DMS114 treated with DMSO at 0.1 percent for 48 hours (cell line): ENCODE measurements at regions not wholly inside any gene's neighbourhood (a gene's known extent, or its start where the extent isn't known, plus 50 kb on each side); places are given as distances from the start of the nearest gene placed in this dataset.
"Not testable (repeated sequence)": the region's sequence is repeated elsewhere in the genome, so short reads cannot be mapped to it uniquely, and the experiment has no call there.

Experiments used
- DNase-seq: peaks from one replicate; lab custom pipeline; 2025; ENCODE audit not compliant: unreplicated experiment; lab: John Stamatoyannopoulos, UW

DNA sequence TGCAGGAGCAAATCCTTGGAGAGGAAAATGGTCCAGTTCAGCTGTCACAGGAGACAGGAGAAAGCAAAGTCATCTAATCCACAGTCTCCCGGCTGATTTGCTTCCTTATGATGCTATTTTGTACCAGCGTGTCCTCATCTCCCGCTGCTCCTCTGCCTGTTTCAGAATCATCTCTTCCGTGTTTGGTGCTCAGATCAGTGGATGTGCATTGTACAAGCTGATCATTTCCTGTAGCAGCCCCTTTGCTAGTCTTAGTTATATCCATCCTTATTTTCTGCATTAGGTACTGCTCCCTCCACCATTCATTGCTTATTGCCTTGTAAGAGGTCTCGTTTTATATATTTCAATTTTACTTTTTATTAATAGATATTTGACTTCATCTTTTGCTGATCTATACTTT is 219.9 kb upstream of the PRSS58 start:
- DNase-seq, result not testable (repeated sequence)

DNA sequence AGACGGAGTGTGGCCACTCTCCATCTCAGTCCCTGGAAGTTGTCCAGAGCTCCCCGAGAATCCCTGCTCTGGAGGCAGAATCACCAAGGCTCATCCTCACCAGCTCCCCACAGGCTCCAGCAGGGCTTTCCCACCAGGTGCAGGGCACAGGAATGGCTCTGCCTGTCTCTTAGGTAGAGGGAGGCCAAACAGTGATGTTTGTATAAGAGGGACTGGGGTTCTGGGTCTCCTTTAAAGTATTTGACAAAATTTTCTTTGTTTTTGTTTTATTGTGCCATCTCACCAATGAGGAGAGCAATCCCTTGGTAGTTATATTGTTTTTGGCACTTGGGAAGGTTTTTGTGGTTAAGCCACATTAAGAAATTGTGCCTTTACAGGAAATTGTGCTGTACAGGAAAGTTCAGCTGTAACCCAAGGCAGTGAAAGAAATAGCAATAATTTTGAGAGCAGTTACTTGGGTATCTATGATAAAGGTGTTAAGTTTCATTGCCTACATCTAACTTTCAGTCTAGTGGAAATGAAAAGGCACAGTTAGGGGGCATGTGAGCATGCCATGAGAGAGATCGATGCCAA is 219.3 kb upstream of the PRSS58 start:
- no peak for DNase-seq

DNA sequence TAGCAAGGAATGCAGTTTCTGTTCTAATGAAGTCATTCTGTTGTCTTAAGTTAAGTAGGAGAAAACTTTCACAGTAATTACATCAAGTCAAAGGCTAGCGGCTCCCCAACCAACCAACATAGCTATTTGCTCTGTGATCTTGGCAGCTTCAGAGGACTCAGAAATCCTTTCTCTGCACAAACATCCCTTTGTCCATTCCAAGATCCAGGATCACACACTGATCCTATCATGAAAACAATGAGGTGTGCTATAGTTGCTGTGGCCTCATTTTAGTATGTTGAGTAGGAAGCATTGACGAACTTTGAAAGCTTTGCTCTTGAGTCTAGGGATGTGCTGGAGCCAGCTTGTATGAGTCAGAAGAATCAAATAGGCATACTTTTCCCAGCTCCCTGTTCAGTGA is 218.2 kb upstream of the PRSS58 start:
- no peak for DNase-seq

DNA sequence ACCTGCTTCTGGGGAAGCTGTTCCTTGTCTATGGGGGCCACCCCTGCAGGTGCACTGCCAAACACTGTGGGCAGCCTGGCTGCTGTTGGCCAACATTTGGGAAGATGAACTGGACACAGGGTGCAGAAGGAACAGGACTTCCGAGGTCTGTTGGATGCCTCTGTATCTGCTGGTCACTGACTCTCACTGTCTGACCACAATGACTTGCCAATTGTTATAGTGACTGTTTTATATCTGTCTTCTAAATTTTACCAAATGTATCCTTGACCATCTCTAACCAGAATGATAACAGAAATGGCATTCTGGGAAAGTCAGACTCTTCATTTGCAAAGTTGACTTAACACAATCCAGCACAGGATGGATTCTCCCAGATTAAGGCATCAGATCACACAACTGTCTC is 214.0 kb upstream of the PRSS58 start:
- DNase-seq, result no peak

DNA sequence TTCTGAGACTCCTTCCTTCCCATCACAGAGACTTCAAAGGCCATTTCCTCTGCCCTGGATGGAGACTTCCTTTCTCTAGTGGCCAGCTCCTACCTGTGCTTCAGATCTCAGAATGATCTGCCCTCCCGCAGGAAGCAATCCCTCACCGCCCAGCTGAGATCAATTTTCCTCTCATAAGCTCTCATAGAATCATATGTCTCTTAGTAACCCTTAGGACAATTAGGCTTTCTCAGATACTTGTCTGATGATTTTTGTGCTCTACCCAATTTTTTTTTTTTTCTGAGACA is 212.6 kb upstream of the PRSS58 start:
- DNase-seq, result no peak

DNA sequence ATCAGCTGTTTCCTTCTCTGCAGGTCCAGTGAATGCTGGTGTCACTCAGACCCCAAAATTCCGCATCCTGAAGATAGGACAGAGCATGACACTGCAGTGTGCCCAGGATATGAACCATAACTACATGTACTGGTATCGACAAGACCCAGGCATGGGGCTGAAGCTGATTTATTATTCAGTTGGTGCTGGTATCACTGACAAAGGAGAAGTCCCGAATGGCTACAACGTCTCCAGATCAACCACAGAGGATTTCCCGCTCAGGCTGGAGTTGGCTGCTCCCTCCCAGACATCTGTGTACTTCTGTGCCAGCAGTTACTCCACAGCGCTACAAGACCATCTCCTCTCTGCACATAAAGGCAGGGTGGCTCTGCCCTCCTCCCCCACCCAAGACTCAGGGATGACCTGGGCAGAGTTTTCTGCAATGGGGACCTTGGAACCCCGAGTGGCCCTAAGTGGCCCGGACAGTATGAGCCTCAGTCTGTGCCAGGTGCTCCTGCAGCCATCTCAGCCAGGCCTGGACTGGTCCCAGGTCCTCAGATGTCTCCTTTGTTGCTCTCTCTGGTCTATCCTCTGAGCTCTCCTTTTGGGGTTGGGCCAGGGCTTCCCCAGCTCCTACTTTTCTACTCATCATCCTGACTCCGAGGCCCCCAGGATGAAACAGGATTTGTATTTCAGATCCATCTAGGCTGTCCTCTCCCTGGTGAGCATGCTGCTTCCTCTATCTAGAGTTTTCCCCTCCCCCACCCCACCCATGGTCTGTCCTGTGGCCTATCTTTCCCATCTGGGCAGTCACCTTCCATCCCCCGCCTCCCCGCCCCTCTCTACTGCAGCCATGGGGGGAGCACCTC is 212.1 kb upstream of the PRSS58 start:
- DNase-seq, result no peak

DNA sequence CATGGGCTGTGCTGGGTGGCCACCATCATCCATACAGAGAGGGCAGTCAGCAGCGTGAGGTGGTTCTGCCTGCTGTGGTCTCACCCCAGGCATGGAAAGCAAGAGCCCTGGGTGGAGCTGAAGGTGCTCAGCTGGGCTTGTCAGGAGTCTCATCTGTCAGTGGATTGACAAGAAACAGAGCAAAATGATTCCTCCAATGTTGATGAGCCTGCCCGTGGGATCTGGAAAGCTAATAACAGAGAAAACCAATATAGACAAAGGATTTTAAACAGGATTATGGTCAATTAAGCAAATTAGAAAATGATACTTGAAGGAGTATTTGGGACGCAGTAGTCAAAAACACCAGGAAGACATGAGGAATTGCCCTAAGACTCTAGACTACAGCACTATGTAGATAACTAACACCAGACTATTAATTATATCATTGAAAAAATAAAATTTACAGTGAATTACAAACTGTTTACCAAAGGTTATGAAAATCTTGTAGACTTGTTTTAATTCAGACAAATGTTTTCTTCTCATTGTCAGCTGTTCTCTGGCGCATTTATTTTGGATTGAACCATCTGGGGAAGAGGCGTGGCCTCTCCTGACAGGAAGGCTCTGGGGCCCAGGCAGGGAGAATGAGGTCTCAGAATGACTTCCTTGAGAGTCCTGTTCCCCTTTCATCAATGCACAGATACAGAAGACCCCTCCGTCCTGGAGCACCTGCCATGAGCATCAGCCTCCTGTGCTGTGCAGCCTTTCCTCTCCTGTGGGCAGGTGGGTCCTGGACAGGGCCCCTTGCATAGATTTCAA is 211.2 kb upstream of the PRSS58 start:
- DNase-seq, result no peak

DNA sequence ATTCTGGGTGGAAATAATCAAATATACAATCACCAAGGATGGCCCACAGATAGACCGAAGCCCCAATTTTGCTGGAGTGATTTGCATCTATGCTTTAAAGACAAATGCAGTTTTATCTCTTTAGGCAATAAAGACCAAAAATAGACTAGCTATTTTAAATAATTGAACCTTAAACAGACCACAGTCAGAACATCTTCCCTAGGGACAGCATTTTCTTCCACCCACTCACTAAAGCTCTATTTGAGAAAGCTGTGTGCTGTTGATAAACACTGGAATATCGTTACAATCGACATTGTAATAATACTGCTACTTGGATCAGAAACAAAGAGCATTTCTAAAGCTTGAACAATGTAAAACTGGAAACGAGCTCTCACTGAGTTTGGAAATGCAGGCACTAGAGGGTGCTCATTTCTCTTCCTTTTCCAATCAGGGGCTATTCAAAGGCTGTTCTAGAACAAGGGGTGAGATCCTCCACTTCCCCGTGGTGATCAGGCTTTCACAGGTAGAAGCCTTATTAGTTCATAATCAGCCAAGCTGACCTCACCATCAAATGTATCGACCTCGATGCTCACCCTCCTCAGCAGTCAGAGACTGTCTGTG is 209.3 kb upstream of the PRSS58 start:
- DNase-seq, result not testable (repeated sequence)

DNA sequence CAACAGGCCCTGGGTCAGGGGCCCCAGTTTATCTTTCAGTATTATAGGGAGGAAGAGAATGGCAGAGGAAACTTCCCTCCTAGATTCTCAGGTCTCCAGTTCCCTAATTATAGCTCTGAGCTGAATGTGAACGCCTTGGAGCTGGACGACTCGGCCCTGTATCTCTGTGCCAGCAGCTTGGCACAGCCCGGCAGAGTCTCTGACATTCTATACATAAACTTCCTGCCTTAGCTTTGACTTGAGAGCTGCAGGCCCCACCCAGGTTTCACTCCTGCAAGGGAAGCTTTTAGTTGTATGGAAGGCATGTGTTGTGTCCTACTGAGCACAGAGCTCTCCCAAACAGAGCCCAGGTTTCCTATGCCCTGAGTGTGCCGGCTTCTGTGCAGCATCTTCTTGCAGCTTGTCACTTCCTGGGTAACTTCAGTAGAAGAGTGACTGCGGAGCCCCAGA is 205.6 kb upstream of the PRSS58 start:
- DNase-seq, result no peak

DNA sequence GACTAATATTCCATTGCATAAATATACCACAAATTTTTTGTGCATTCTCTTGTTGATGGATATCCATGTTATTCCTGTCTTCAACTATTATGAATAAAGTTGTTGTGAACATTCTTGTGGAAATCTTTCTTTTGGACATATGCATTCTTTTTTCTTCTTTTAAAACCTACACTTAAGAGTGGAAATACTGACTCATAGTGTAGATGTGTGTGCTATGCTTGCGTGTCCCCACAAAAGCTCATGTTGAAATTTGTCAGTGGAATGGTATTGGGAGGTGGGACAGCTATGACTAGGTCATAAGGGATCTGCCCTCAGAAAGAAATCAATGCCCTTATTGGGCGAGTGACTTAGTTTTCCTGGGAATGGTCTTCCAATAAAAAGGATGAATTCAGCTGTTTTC is 203.6 kb upstream of the PRSS58 start:
- DNase-seq, result no peak

DNA sequence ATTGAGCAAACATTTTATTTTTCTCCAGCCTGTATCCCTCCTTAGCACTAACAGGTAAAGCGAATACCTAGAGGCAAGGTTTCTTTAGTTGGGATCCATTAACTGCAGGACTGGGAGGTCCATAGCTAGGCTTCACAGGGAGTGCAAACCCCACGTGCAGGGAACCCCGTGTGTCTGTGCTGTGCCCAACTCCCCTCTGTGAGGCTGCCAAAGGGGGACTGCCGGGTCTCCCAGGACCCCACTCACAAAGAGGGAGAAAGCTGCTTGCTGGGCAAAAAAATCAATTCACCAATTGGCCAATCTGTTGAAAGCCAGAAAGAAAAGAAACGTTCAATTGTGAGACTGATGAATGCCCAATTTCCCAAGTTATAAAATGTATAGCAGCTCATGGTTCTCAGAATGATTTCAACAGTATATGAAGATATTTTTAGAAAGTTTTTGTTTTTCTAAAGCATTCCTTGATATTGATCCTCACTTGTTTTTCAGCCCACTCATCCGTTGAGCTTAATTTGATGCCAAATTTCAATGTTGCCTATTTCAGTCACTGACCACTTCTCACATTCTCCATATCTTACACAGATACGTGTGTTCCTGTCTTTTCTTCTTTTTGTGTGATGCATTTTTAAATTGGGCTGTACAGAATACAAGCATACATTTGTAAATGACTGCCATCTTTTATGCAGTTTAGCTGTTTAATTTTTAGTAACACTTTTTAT is 202.7 kb upstream of the PRSS58 start:
- no peak for DNase-seq

DNA sequence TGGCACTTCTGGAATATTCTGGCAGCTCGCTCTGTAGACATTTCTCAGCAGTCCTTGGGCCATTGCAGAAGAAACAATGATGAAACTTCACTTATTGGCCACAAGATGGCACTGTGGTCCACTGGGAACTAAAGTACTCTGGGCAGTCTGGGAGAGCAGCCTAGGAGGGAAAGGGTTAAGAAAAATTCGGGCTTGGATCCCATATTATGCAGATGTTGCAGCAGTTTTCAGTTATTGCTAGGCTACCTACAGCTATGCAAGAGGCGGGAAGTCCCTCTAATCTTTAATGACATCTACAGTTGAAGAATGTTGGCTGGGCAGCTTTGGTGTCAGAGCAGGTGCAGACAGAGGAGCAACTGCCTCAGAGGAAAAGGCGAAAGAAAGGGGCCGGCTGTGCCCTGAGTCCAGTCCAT is 201.7 kb upstream of the PRSS58 start:
- peak; percentile 26 for DNase-seq

DNA sequence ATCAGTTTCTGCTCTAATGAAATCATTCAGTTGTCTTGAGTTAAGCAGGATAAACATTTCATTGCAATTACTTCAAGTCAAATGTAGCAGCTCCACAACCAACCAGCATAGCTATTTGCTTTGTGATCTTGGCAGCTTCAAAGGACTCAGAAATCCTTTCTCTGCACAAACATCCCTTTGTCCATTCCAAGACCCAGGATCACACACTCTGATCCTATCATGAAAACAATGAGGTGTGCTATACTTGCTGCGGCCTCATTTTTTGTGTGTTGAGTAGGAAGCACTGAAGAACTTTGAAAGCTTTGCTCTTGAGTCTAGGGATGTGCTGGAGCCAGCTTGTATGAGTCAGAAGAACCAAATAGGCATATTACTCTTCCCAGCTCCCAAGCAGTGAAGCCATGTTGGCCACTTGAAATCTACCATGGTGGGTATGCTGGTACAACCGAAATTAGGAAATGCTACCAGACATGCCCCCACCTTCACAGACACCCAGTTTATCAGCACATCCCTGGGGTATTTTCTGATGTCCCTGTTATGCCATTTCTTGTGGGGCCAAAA is 199.4 kb upstream of the PRSS58 start:
- no peak for DNase-seq

DNA sequence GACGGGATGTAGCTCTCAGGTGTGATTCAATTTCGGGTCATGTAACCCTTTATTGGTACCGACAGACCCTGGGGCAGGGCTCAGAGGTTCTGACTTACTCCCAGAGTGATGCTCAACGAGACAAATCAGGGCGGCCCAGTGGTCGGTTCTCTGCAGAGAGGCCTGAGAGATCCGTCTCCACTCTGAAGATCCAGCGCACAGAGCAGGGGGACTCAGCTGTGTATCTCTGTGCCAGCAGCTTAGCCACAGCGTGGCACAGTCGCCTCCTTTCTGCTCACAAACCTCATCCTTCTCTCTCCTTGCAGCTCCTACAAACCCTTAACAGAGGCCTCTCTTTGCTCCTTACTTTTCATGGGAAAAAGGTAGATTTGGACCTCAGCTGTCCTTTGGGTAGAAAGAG is 197.5 kb upstream of the PRSS58 start:
- no peak for DNase-seq

DNA sequence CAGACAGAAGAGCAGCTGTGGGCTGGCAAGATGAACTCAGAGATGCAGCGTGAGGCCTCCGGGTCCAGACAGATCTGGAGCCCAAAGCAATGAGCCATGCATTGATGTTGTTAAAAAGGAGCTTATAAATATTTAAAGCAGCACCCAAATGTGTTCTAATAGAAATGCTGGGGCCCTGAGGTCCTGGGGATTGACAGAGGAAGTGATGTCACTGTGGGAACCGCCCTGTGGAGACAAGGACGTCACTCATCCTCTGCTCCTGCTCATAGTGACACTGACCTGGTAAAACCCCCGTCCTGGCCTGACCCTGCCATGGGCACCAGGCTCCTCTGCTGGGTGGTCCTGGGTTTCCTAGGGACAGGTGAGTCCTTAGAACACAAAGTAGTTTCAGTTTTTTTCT is 197.0 kb upstream of the PRSS58 start:
- DNase-seq, result no peak

DNA sequence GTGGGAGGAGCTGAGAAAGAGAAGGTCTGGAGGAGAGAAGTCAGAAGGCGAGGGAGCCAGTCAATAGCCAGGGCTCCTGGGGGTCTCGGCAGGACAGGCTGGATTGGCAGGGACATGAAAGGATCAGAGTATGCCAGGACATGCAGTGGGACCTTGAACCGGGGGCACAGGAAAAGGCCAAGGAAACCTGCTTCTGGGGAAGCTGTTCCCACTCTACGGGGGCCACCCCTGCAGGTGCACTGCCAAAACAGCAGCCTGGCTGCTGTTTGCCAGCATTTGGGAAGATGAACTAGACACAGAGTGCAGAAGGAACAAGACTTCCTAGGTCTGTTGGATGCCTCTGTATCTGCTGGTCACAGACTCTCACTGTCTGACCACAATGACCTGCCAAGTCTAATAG is 194.9 kb upstream of the PRSS58 start:
- DNase-seq, result no peak

DNA sequence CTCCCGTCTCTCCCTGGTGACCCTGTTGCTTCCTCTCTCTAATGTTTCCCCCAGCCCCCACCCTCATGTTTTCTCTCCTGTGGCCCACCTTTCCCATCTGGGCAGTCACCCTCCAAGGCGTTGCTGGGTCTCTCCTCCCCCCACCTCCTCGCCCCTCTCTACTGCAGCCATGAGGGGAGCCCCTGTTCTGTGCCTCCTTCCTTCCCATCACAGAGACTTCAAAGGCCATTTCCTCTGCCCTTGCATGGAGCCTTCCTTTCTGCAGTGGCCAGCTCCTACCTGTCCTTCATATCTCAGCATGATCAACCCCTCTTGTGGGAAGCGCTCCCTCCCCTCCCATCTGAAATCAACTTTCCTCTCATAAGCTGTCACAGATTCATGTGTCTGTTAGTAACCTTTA is 194.0 kb upstream of the PRSS58 start:
- no peak for DNase-seq

DNA sequence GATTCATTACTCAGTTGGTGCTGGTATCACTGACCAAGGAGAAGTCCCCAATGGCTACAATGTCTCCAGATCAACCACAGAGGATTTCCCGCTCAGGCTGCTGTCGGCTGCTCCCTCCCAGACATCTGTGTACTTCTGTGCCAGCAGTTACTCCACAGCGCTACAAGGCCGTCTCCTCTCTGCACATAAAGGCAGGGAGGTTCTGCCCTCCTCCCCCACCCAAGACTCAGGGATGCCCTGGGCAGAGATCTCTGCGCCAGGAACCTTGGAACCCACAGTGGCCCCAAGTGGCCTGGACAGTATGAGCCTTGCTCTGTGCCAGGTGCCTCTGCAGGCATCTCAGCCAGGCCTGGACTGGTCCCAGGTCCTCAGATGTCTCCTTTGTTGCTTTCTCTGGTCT is 193.4 kb upstream of the PRSS58 start:
- no peak for DNase-seq

DNA sequence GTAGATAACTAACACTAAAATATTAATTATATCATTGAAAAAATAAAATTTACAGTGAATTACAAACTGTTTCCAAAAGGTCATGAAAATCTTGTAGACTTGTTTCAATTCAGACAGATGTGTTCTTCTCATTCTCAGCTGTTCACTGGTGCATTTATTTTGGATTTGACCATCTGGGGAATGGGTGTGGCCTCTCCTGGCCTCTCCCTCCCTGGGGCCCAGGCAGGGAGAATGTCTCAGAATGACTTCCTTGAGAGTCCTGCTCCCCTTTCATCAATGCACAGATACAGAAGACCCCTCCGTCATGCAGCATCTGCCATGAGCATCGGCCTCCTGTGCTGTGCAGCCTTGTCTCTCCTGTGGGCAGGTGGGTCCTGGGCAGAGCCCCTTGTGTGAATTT is 192.8 kb upstream of the PRSS58 start:
- DNase-seq, result no peak

DNA sequence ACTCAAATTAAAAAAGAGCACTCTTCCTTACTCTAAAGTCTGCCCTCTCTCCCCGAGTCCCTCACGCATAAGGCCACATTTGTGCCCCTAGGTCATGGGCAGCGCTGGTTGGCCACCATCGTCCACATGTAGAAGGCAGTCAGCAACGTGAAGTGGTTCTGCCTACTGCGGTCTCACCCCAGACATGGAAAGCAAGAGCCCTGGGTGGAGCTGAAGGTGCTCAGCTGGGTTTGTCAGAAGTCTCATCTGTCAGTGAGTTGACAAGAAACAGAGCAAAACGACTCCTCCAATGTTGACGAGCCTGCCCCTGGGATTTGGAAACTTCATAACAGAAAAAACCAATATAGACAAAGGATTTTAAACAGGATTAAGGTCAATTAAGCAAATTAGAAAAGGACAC is 192.3 kb upstream of the PRSS58 start:
- no peak for DNase-seq

DNA sequence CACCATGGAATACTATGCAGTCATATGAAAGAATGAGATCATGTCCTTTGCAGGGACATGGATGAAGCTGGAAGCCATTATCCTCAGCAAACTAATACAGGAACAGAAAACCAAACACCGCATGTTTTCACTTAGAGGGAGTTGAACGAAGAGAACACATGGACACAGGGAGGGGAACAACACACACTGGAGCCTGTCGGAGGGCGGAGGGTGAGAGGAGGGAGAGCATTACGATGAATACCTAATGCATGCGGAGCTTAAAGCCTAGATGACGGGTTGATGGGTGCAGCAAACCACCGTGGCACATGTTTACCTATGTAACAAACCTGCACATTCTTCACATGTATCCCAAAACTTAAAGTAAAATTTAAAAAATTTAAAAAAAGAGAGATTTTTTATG is 191.0 kb upstream of the PRSS58 start:
- not testable (repeated sequence) for DNase-seq
